Loucy (cell line): ENCODE measurements at regions not wholly inside any gene's neighbourhood (a gene's known extent, or its start where the extent isn't known, plus 50 kb on each side); places are given as distances from the start of the nearest gene placed in this dataset.

Source experiments
- H2AFZ ChIP-seq: fragments of 200-600 bp; sonication (generic); 2 replicates; pipeline ENCODE4 v1.6.0; 2016; ENCODE audit warnings: antibody characterized with exemption, mild to moderate bottlenecking, low read length, moderate library complexity
- H3F3A ChIP-seq: fragments of 200-600 bp; 2 replicates; pipeline ENCODE4 v1.6.0; 2016; ENCODE audit warnings: antibody characterized with exemption, low read depth, mild to moderate bottlenecking
- H3K27me3 ChIP-seq: fragments of 200-600 bp; sonication (generic); 2 replicates; pipeline ENCODE4 v1.6.1; 2014; ENCODE audit warnings: low read length, mild to moderate bottlenecking; ENCODE audit not compliant: insufficient read depth, poor library complexity, severe bottlenecking
- H3K36me3 ChIP-seq: fragments of 200-600 bp; sonication (generic); 2 replicates; pipeline ENCODE4 v1.6.1; 2016; ENCODE audit warnings: low read length; ENCODE audit not compliant: insufficient read depth
- H3K4me1 ChIP-seq: fragments of 200-600 bp; sonication (generic); 2 replicates; pipeline ENCODE4 v1.5.1; 2014; ENCODE audit warnings: low read length, mild to moderate bottlenecking; ENCODE audit not compliant: insufficient read depth, poor library complexity, severe bottlenecking
- H3K4me2 ChIP-seq: fragments of 200-600 bp; sonication (generic); 2 replicates; pipeline ENCODE4 v1.6.0; 2014; ENCODE audit warnings: antibody characterized with exemption, low read length, low read depth, mild to moderate bottlenecking; ENCODE audit not compliant: poor library complexity, severe bottlenecking
- H3K4me3 ChIP-seq: fragments of 200-600 bp; sonication (generic); 2 replicates; pipeline ENCODE4 v1.5.1; 2014; ENCODE audit warnings: low read length, mild to moderate bottlenecking, mixed read lengths; ENCODE audit not compliant: poor library complexity, severe bottlenecking
- H3K79me2 ChIP-seq: fragments of 200-600 bp; sonication (generic); 2 replicates; pipeline ENCODE4 v1.6.1; 2014; ENCODE audit warnings: low read length; ENCODE audit not compliant: insufficient read depth
- H3K9ac ChIP-seq: fragments of 200-600 bp; sonication (generic); 2 replicates; pipeline ENCODE4 v1.6.0; 2014; ENCODE audit warnings: mild to moderate bottlenecking, low read depth, low read length, moderate library complexity; ENCODE audit not compliant: poor library complexity, severe bottlenecking
- H3K9me2 ChIP-seq: fragments of 200-600 bp; sonication (generic); replicated peaks from 2 replicates; pipeline ENCODE4 v1.6.1; 2016; ENCODE audit warnings: low read depth, low read length, mixed read lengths
- H3K9me3 ChIP-seq: fragments of 200-600 bp; sonication (generic); 2 replicates; pipeline ENCODE4 v1.6.1; 2014; ENCODE audit warnings: mild to moderate bottlenecking, antibody characterized with exemption, low read length, low read depth; ENCODE audit not compliant: insufficient read depth
- H4K20me1 ChIP-seq: fragments of 200-600 bp; sonication (generic); 2 replicates; pipeline ENCODE4 v1.6.0; 2014; ENCODE audit warnings: antibody characterized with exemption, low read length, mild to moderate bottlenecking; ENCODE audit not compliant: insufficient read depth, poor library complexity, severe bottlenecking
- CTCF ChIP-seq: fragments of 200-600 bp; sonication (generic); conservative IDR thresholded peaks from 2 replicates; pipeline ENCODE4 v1.5.1; 2014; ENCODE audit warnings: mild to moderate bottlenecking, antibody characterized with exemption, low read length
- EZH2phosphoT487 ChIP-seq: fragments of 200-600 bp; IDR thresholded peaks from 2 replicates; pipeline ENCODE4 v1.6.1; 2018; ENCODE audit warnings: antibody characterized with exemption, mild to moderate bottlenecking, moderate library complexity, borderline replicate concordance

GRCh38 chr2:21332993-21333625, 209.3 kb downstream of the TDRD15 start:
- H3K9me2 ChIP-seq: no peaks in the 10 kb centered on the region
- H3K36me3 ChIP-seq: no peaks in the 10 kb centered on the region
- no peaks in the 10 kb centered on the region for H3K27me3 ChIP-seq
- H3K4me2 ChIP-seq: no peak overlapping the region
- H3K4me3 ChIP-seq: no peak overlapping the region
- no peaks in the 10 kb centered on the region for H4K20me1 ChIP-seq
- no peaks in the 10 kb centered on the region for H3K9me3 ChIP-seq
- H3F3A ChIP-seq: no peaks in the 10 kb centered on the region
- H2AFZ ChIP-seq: no peak overlapping the region
- no peak for TF ChIP-seq CTCF
- no peak for TF ChIP-seq EZH2phosphoT487
- no peaks in the 10 kb centered on the region for H3K79me2 ChIP-seq
- no peaks in the 10 kb centered on the region for H3K4me1 ChIP-seq
- H3K9ac ChIP-seq: no peak overlapping the region

- Histone ChIP-seq H3K4me3 (no peak overlapping the region), H3K9ac (no peak overlapping the region), H3K79me2 (no peaks in the 10 kb centered on the region), H4K20me1 (no peaks in the 10 kb centered on the region), H3K9me2 (no peaks in the 10 kb centered on the region), H3K27me3 (no peaks in the 10 kb centered on the region), H3K4me1 (no peaks in the 10 kb centered on the region), H3K4me2 (no peak overlapping the region), H3F3A (no peaks in the 10 kb centered on the region), H3K9me3 (no peaks in the 10 kb centered on the region), H2AFZ (no peak overlapping the region), H3K36me3 (no peaks in the 10 kb centered on the region)
- no peak for TF ChIP-seq EZH2phosphoT487
- TF ChIP-seq CTCF: no peak
These were observed 209.9 kb downstream of the TDRD15 start for GRCh38 chr2:21333684-21334083.

- H3K4me2 ChIP-seq: no peak overlapping the region
- H4K20me1 ChIP-seq: no peaks in the 10 kb centered on the region
- H3K4me3 ChIP-seq: no peak overlapping the region
- no peak overlapping the region for H2AFZ ChIP-seq
- H3K4me1 ChIP-seq: no peaks in the 10 kb centered on the region
- H3K9ac ChIP-seq: no peak overlapping the region
- no peaks in the 10 kb centered on the region for H3K36me3 ChIP-seq
- no peaks in the 10 kb centered on the region for H3K27me3 ChIP-seq
- H3K9me3 ChIP-seq: no peaks in the 10 kb centered on the region
- no peaks in the 10 kb centered on the region for H3K79me2 ChIP-seq
- H3F3A ChIP-seq: no peaks in the 10 kb centered on the region
- H3K9me2 ChIP-seq: no peaks in the 10 kb centered on the region
- no peak for TF ChIP-seq EZH2phosphoT487
- no peak for TF ChIP-seq CTCF
These were observed 223.2 kb downstream of the TDRD15 start for GRCh38 chr2:21346984-21347383.
